BE2C (cell line): ENCODE measurements at regions not wholly inside any gene's neighbourhood (a gene's known extent, or its start where the extent isn't known, plus 50 kb on each side); places are given as distances from the start of the nearest gene placed in this dataset.

Experiments used
- DNase-seq: peaks from one replicate; pipeline ENCODE4 v3.0.0-alpha.2; 2020
- H3K27me3 ChIP-seq: fragments of 250-450 bp; sonication (Bioruptor Pico); 2 replicates; pipeline ENCODE4 v1.5.1; 2020; ENCODE audit warnings: mild to moderate bottlenecking
- H3K36me3 ChIP-seq: fragments of 250-450 bp; sonication (Bioruptor Pico); 2 replicates; pipeline ENCODE4 v1.5.1; 2020; ENCODE audit warnings: mild to moderate bottlenecking
- H3K4me1 ChIP-seq: fragments of 250-450 bp; sonication (Bioruptor Pico); 2 replicates; pipeline ENCODE4 v1.5.1; 2020
- H3K4me3 ChIP-seq: 2 replicates; pipeline ENCODE4 v1.5.1; 2011; ENCODE audit warnings: low read depth, low read length
- H3K9me3 ChIP-seq: fragments of 250-450 bp; sonication (Bioruptor Pico); 2 replicates; pipeline ENCODE4 v1.5.1; 2020
- TF ChIP-seq, protein P1 (sequence below): IDR thresholded peaks from 2 replicates; pipeline ENCODE4 v1.5.1; 2012; ENCODE audit warnings: mild to moderate bottlenecking, low read depth, low read length

GRCh38 chr3:64898941-64899340 is 211.1 kb upstream of the ADAMTS9 start:
- no peaks in the 10 kb centered on the region for H3K4me1 ChIP-seq
- no peaks in the 10 kb centered on the region for H3K36me3 ChIP-seq
- no peaks in the 10 kb centered on the region for H3K27me3 ChIP-seq
- TF ChIP-seq, protein P1, sequence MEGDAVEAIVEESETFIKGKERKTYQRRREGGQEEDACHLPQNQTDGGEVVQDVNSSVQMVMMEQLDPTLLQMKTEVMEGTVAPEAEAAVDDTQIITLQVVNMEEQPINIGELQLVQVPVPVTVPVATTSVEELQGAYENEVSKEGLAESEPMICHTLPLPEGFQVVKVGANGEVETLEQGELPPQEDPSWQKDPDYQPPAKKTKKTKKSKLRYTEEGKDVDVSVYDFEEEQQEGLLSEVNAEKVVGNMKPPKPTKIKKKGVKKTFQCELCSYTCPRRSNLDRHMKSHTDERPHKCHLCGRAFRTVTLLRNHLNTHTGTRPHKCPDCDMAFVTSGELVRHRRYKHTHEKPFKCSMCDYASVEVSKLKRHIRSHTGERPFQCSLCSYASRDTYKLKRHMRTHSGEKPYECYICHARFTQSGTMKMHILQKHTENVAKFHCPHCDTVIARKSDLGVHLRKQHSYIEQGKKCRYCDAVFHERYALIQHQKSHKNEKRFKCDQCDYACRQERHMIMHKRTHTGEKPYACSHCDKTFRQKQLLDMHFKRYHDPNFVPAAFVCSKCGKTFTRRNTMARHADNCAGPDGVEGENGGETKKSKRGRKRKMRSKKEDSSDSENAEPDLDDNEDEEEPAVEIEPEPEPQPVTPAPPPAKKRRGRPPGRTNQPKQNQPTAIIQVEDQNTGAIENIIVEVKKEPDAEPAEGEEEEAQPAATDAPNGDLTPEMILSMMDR, result no peak
- H3K4me3 ChIP-seq, result no peak overlapping the region
- no peak for DNase-seq
- no peaks in the 10 kb centered on the region for H3K9me3 ChIP-seq

- no peaks in the 10 kb centered on the region for H3K27me3 ChIP-seq
- H3K36me3 ChIP-seq, result no peaks in the 10 kb centered on the region
- no peaks in the 10 kb centered on the region for H3K4me1 ChIP-seq
- no peak overlapping the region for H3K4me3 ChIP-seq
- TF ChIP-seq, protein P1, result no peak
- DNase-seq, result no peak
- H3K9me3 ChIP-seq, result no peaks in the 10 kb centered on the region
These were observed 208.4 kb upstream of the ADAMTS9 start for GRCh38 chr3:64895991-64896895.

GRCh38 chr3:64895106-64895990 is 207.5 kb upstream of the ADAMTS9 start:
- no peaks in the 10 kb centered on the region for H3K9me3 ChIP-seq
- no peaks in the 10 kb centered on the region for H3K36me3 ChIP-seq
- TF ChIP-seq, protein P1, result no peak
- peaks cover 2% of the 10 kb centered on the region for H3K4me1 ChIP-seq
- no peaks in the 10 kb centered on the region for H3K27me3 ChIP-seq
- DNase-seq, result no peak
- H3K4me3 ChIP-seq, result no peak overlapping the region

GRCh38 chr3:64894006-64894405 is 206.2 kb upstream of the ADAMTS9 start:
- DNase-seq, result no peak
- H3K4me3 ChIP-seq, result no peak overlapping the region
- H3K36me3 ChIP-seq, result no peaks in the 10 kb centered on the region

GRCh38 chr3:64892671-64893309 is 205.0 kb upstream of the ADAMTS9 start:
- H3K27me3 ChIP-seq, result no peaks in the 10 kb centered on the region
- H3K4me3 ChIP-seq, result no peak overlapping the region
- TF ChIP-seq, protein P1, result no peak
- no peak for DNase-seq
- no peaks in the 10 kb centered on the region for H3K9me3 ChIP-seq
- peaks cover 23% of the 10 kb centered on the region for H3K4me1 ChIP-seq
- no peaks in the 10 kb centered on the region for H3K36me3 ChIP-seq

More at GRCh38 chr3:64894006-64894405, 206.2 kb upstream of the ADAMTS9 start:
- peaks cover 14% of the 10 kb centered on the region for H3K4me1 ChIP-seq
- TF ChIP-seq, protein P1, result no peak
- no peaks in the 10 kb centered on the region for H3K9me3 ChIP-seq
- no peaks in the 10 kb centered on the region for H3K27me3 ChIP-seq
